Activated gamma-delta T cell treated with Interleukin-2 at 50 U/mL for 16 hours (primary cell): ENCODE measurements at regions not wholly inside any gene's neighbourhood (a gene's known extent, or its start where the extent isn't known, plus 50 kb on each side); places are given as distances from the start of the nearest gene placed in this dataset.

Experiments used
- DNase-seq: peaks from one replicate; pipeline ENCODE4 v3.0.0-alpha.2; 2020

- no peak for DNase-seq
These were observed 53.0 kb upstream of the CLDN14 start for GRCh38 chr21:36532769-36533467.

GRCh38 chr21:36533468-36533848, 53.5 kb upstream of the CLDN14 start:
- no peak for DNase-seq

GRCh38 chr21:36534656-36535055, 54.7 kb upstream of the CLDN14 start:
- DNase-seq: no peak

GRCh38 chr21:36535618-36536241, 55.8 kb upstream of the CLDN14 start:
- no peak for DNase-seq

- DNase-seq: no peak
These were observed 58.8 kb upstream of the CLDN14 start for GRCh38 chr21:36538761-36539160.

GRCh38 chr21:36539434-36540150, 59.7 kb upstream of the CLDN14 start:
- no peak for DNase-seq

- DNase-seq: no peak
These were observed 60.8 kb upstream of the CLDN14 start for GRCh38 chr21:36540700-36541099.

- no peak for DNase-seq
These were observed 61.8 kb upstream of the CLDN14 start for GRCh38 chr21:36541721-36542139.

- no peak for DNase-seq
These were observed 62.6 kb upstream of the CLDN14 start for GRCh38 chr21:36542312-36543101.

- no peak for DNase-seq
These were observed 64.0 kb upstream of the CLDN14 start for GRCh38 chr21:36543924-36544323.

- DNase-seq: no peak
These were observed 64.6 kb upstream of the CLDN14 start for GRCh38 chr21:36544545-36544944.

GRCh38 chr21:36545776-36546511, 66.0 kb upstream of the CLDN14 start:
- DNase-seq: no peak

- no peak for DNase-seq
These were observed 67.5 kb upstream of the CLDN14 start for GRCh38 chr21:36547464-36547863.

GRCh38 chr21:36548866-36549265, 68.9 kb upstream of the CLDN14 start:
- DNase-seq: no peak

- DNase-seq: no peak
These were observed 69.5 kb upstream of the CLDN14 start for GRCh38 chr21:36549470-36549869.

- no peak for DNase-seq
These were observed 70.8 kb upstream of the CLDN14 start for GRCh38 chr21:36550761-36551160.

GRCh38 chr21:36551321-36551720, 71.4 kb upstream of the CLDN14 start:
- DNase-seq: no peak

GRCh38 chr21:36551731-36552433, 72.0 kb upstream of the CLDN14 start:
- no peak for DNase-seq

- no peak for DNase-seq
These were observed 72.5 kb upstream of the CLDN14 start for GRCh38 chr21:36552434-36552785.

- no peak for DNase-seq
These were observed 73.5 kb upstream of the CLDN14 start for GRCh38 chr21:36553406-36553805.

- DNase-seq: no peak
These were observed 74.7 kb upstream of the CLDN14 start for GRCh38 chr21:36554411-36555157.
